Neuronal stem cell (in vitro differentiated cells): ENCODE measurements at regions not wholly inside any gene's neighbourhood (a gene's known extent, or its start where the extent isn't known, plus 50 kb on each side); places are given as distances from the start of the nearest gene placed in this dataset.

ENCODE experiments used
- DNase-seq: peaks from one replicate; pipeline ENCODE4 v3.0.0-alpha.2; 2013; ENCODE audit warnings: low spot score
- H2AFZ ChIP-seq: one replicate; pipeline ENCODE4 v1.6.1; 2013; ENCODE audit warnings: mild to moderate bottlenecking, low read length, inconsistent platforms
- H2AK5ac ChIP-seq: 2 replicates; pipeline ENCODE4 v1.6.1; 2013; ENCODE audit warnings: low read depth, mild to moderate bottlenecking, inconsistent platforms, low read length, moderate library complexity, mixed read lengths
- H2BK120ac ChIP-seq: 2 replicates; pipeline ENCODE4 v1.6.1; 2013; ENCODE audit warnings: low read depth, mild to moderate bottlenecking, inconsistent platforms, low read length, moderate library complexity, mixed read lengths
- H2BK12ac ChIP-seq: one replicate; pipeline ENCODE4 v1.6.1; 2013; ENCODE audit warnings: low read length, inconsistent platforms
- H2BK15ac ChIP-seq: 2 replicates; pipeline ENCODE4 v1.6.1; 2013; ENCODE audit warnings: mild to moderate bottlenecking, low read length, inconsistent platforms, mixed read lengths
- H2BK5ac ChIP-seq: one replicate; pipeline ENCODE4 v1.6.1; 2013; ENCODE audit warnings: inconsistent platforms, mild to moderate bottlenecking, low read length, moderate library complexity
- H3K14ac ChIP-seq: one replicate; pipeline ENCODE4 v1.6.1; 2013; ENCODE audit warnings: low read length, inconsistent platforms
- H3K18ac ChIP-seq: 2 replicates; pipeline ENCODE4 v1.6.1; 2013; ENCODE audit warnings: low read length, inconsistent platforms
- H3K23ac ChIP-seq: 2 replicates; pipeline ENCODE4 v1.6.1; 2013; ENCODE audit warnings: low read depth, mild to moderate bottlenecking, mixed read lengths, low read length, inconsistent platforms; ENCODE audit not compliant: poor library complexity
- H3K27ac ChIP-seq: replicated peaks from 3 replicates; pipeline ENCODE4 v1.5.1; 2013; ENCODE audit warnings: low read length, inconsistent platforms
- H3K27me3 ChIP-seq, 3 experiments: 2 replicates each; pipeline ENCODE4 v1.6.1; 2013; ENCODE audit warnings: low read length in 3 of 3, mild to moderate bottlenecking in 2 of 3, inconsistent platforms in 1 of 3, low read depth in 1 of 3, mixed read lengths in 1 of 3, moderate library complexity in 1 of 3; ENCODE audit not compliant: control insufficient read depth in 3 of 3, insufficient read depth in 3 of 3
- H3K36me3 ChIP-seq, 2 donors: replicated peaks in 1 of 2; 2 replicates each; pipeline ENCODE4 v1.6.1; 2013; ENCODE audit warnings: low read length in 2 of 2; ENCODE audit not compliant: control insufficient read depth in 2 of 2, insufficient read depth in 2 of 2
- H3K4ac ChIP-seq: 2 replicates; pipeline ENCODE4 v1.6.1; 2013; ENCODE audit warnings: inconsistent platforms, mild to moderate bottlenecking, low read length, moderate library complexity
- H3K4me1 ChIP-seq, 2 donors: 1 replicate in 1 of 2; 2 replicates in 1 of 2; pipeline ENCODE4 v1.6.1; 2013; ENCODE audit warnings: low read length in 2 of 2, low read depth in 1 of 2; ENCODE audit not compliant: control insufficient read depth in 2 of 2, insufficient read depth in 1 of 2
- H3K4me2 ChIP-seq: one replicate; pipeline ENCODE4 v1.6.1; 2013; ENCODE audit warnings: mild to moderate bottlenecking, low read length, inconsistent platforms; ENCODE audit not compliant: insufficient read depth, poor library complexity, severe bottlenecking
- H3K4me3 ChIP-seq, 2 donors: 2 replicates each; pipeline ENCODE4 v1.5.1; 2013; ENCODE audit warnings: low read length in 2 of 2, mild to moderate bottlenecking in 2 of 2, inconsistent platforms in 1 of 2, moderate library complexity in 1 of 2
- H3K79me1 ChIP-seq: one replicate; pipeline ENCODE4 v1.6.1; 2013; ENCODE audit warnings: low read depth, mild to moderate bottlenecking, inconsistent platforms, low read length, moderate library complexity
- H3K9ac ChIP-seq: one replicate; pipeline ENCODE4 v1.6.1; 2013; ENCODE audit warnings: mild to moderate bottlenecking, low read depth, low read length, inconsistent platforms; ENCODE audit not compliant: poor library complexity
- H3K9me3 ChIP-seq, 2 donors: replicated peaks in 1 of 2; 2 replicates each; pipeline versions ENCODE3 to v1.6.1; 2013; ENCODE audit warnings: low read length in 2 of 2, mild to moderate bottlenecking in 2 of 2, inconsistent platforms in 1 of 2, low read depth in 1 of 2, mixed read lengths in 1 of 2, moderate library complexity in 1 of 2; ENCODE audit not compliant: control insufficient read depth in 2 of 2, insufficient read depth in 1 of 2
- H4K8ac ChIP-seq: one replicate; pipeline ENCODE4 v1.6.1; 2013; ENCODE audit warnings: low read depth, mild to moderate bottlenecking, inconsistent platforms, low read length, moderate library complexity
- H4K91ac ChIP-seq: one replicate; pipeline ENCODE4 v1.6.1; 2013; ENCODE audit warnings: low read length, low read depth, mild to moderate bottlenecking, inconsistent platforms; ENCODE audit not compliant: poor library complexity
- WGBS, 2 donors: extraction: QIAGEN DNeasy Blood & Tissue Kit; methylation state at CpG; one replicate each; pipeline ENCODE4 v1.1.7; 2013; ENCODE audit warnings: missing lambda C conversion rate in 2 of 2, mixed read lengths in 1 of 2; ENCODE audit not compliant: insufficient read length in 2 of 2, insufficient replicate concordance in 1 of 2; ENCODE audit errors: extremely low coverage in 2 of 2; 5-methylcytosine and 5-hydroxymethylcytosine counted together

- H2BK120ac ChIP-seq = no peak overlapping the region
- H3K9me3 ChIP-seq = peaks cover 0 to 6% of the 10 kb centered on the region in 2 donors
- no peak for DNase-seq
- no peaks in the 10 kb centered on the region for H3K27me3 ChIP-seq
- H2BK15ac ChIP-seq = no peak overlapping the region
- H3K9ac ChIP-seq = no peak overlapping the region
- H3K4me2 ChIP-seq = no peak overlapping the region
- H2BK12ac ChIP-seq = no peak overlapping the region
- no peak overlapping the region for H2AFZ ChIP-seq
- H3K79me1 ChIP-seq = no peaks in the 10 kb centered on the region
- no CpG with 5 or more reads among the region's 5 CpGs for WGBS, 2 donors
- H3K27ac ChIP-seq = no peak overlapping the region
- no peak overlapping the region for H2BK5ac ChIP-seq
- H3K4me1 ChIP-seq = no peaks in the 10 kb centered on the region
- no peak overlapping the region for H3K23ac ChIP-seq
- H3K18ac ChIP-seq = no peak overlapping the region
- no peak overlapping the region for H4K91ac ChIP-seq
- H3K14ac ChIP-seq = no peak overlapping the region
- no peak overlapping the region for H4K8ac ChIP-seq
- H3K4me3 ChIP-seq = no peak overlapping the region
- H2AK5ac ChIP-seq = no peak overlapping the region
- H3K4ac ChIP-seq = no peak overlapping the region
- no peaks in the 10 kb centered on the region for H3K36me3 ChIP-seq
Observed at GRCh38 chr9:108656566-108656965, 199.2 kb downstream of the ACTL7B start.

- Histone ChIP-seq H3K4me3 (no peak overlapping the region), H2BK5ac (no peak overlapping the region), H3K4ac (no peak overlapping the region), H3K18ac (no peak overlapping the region), H3K14ac (no peak overlapping the region), H4K91ac (no peak overlapping the region), H3K4me1 (no peaks in the 10 kb centered on the region), H3K23ac (no peak overlapping the region), H3K9ac (no peak overlapping the region), H3K9me3 (peaks cover 0 to 3% of the 10 kb centered on the region in 2 donors), H2BK120ac (no peak overlapping the region), H2AK5ac (no peak overlapping the region), H3K36me3 (no peaks in the 10 kb centered on the region), H3K4me2 (no peak overlapping the region), H2BK15ac (no peak overlapping the region), H3K27ac (no peak overlapping the region), H2AFZ (no peak overlapping the region), H4K8ac (no peak overlapping the region), H3K79me1 (no peaks in the 10 kb centered on the region), H2BK12ac (no peak overlapping the region), H3K27me3 (no peaks in the 10 kb centered on the region)
- no peak for DNase-seq
- no CpG with 5 or more reads among the region's 7 CpGs for WGBS, 2 donors
Observed at GRCh38 chr9:108655818-108656217, 200.0 kb downstream of the ACTL7B start.

- WGBS, 2 donors = no CpG with 5 or more reads among the region's 2 CpGs
- no peak for DNase-seq
- no peak overlapping the region for H2AFZ ChIP-seq
- H3K27ac ChIP-seq = no peak overlapping the region
- no peak overlapping the region for H2BK15ac ChIP-seq
- no peak overlapping the region for H3K23ac ChIP-seq
- no peak overlapping the region for H2BK12ac ChIP-seq
- no peak overlapping the region for H4K8ac ChIP-seq
- H3K18ac ChIP-seq = no peak overlapping the region
- no peak overlapping the region for H2AK5ac ChIP-seq
- no peaks in the 10 kb centered on the region for H3K27me3 ChIP-seq
- no peaks in the 10 kb centered on the region for H3K36me3 ChIP-seq
- no peaks in the 10 kb centered on the region for H3K4me1 ChIP-seq
- no peak overlapping the region for H3K4me2 ChIP-seq
- no peak overlapping the region for H4K91ac ChIP-seq
- H3K9me3 ChIP-seq = peaks cover 0 to 3% of the 10 kb centered on the region in 2 donors
- no peak overlapping the region for H3K4ac ChIP-seq
- H3K79me1 ChIP-seq = no peaks in the 10 kb centered on the region
- H3K9ac ChIP-seq = no peak overlapping the region
- no peak overlapping the region for H3K14ac ChIP-seq
- H3K4me3 ChIP-seq = no peak overlapping the region
- H2BK5ac ChIP-seq = no peak overlapping the region
- H2BK120ac ChIP-seq = no peak overlapping the region
Observed at GRCh38 chr9:108654566-108654965, 201.2 kb downstream of the ACTL7B start.

- H3K4ac ChIP-seq = no peak overlapping the region
Observed at GRCh38 chr9:108652851-108653250, 202.9 kb downstream of the ACTL7B start.

More at GRCh38 chr9:108652851-108653250, 202.9 kb downstream of the ACTL7B start:
- H2BK12ac ChIP-seq = no peak overlapping the region
- H3K36me3 ChIP-seq = no peaks in the 10 kb centered on the region
- H3K27ac ChIP-seq = no peak overlapping the region
- H2AFZ ChIP-seq = no peak overlapping the region
- H3K4me1 ChIP-seq = no peaks in the 10 kb centered on the region
- no peaks in the 10 kb centered on the region for H3K27me3 ChIP-seq
- H3K79me1 ChIP-seq = no peaks in the 10 kb centered on the region
- H3K18ac ChIP-seq = no peak overlapping the region
- no CpG with 5 or more reads among the region's 3 CpGs for WGBS, 2 donors
- H3K4me2 ChIP-seq = no peak overlapping the region
- no peak overlapping the region for H2BK15ac ChIP-seq
- H2BK5ac ChIP-seq = no peak overlapping the region
- H3K23ac ChIP-seq = no peak overlapping the region
- no peak overlapping the region for H2BK120ac ChIP-seq
- no peak overlapping the region for H3K4me3 ChIP-seq
- no peak for DNase-seq
- H4K91ac ChIP-seq = no peak overlapping the region
- H3K9ac ChIP-seq = no peak overlapping the region
- H3K9me3 ChIP-seq = no peaks in the 10 kb centered on the region
- H3K14ac ChIP-seq = no peak overlapping the region
- no peak overlapping the region for H2AK5ac ChIP-seq
- H4K8ac ChIP-seq = no peak overlapping the region
